Natural killer cell (primary cell): ENCODE measurements at regions not wholly inside any gene's neighbourhood (a gene's known extent, or its start where the extent isn't known, plus 50 kb on each side); places are given as distances from the start of the nearest gene placed in this dataset.

Experiments used
- ATAC-seq, 3 donors: fragments of 150-1000 bp in 2 of 3; fragments of 200-7000 bp in 1 of 3; cut with Tn5 transposase; 1 replicate in 1 of 3; 2 replicates in 2 of 3; pipeline ENCODE4 v1.10.0; 2021; ENCODE audit warnings: mild to moderate bottlenecking in 2 of 3, moderate library complexity in 2 of 3
- DNase-seq, 2 donors: peaks; one replicate each; pipeline versions ENCODE4 v3.0.0 to v3.0.0-alpha.2; 2013 to 2021; ENCODE audit warnings: mixed read lengths in 1 of 2
- H3K27ac ChIP-seq: one replicate; pipeline ENCODE4 v1.5.1; 2013; ENCODE audit warnings: mild to moderate bottlenecking, low read length
- H3K27me3 ChIP-seq: one replicate; pipeline ENCODE4 v1.6.1; 2013; ENCODE audit warnings: low read length; ENCODE audit not compliant: control insufficient read depth, insufficient read depth
- H3K36me3 ChIP-seq: one replicate; pipeline ENCODE4 v1.6.1; 2013; ENCODE audit warnings: low read length; ENCODE audit not compliant: control insufficient read depth, insufficient read depth
- H3K4me1 ChIP-seq: one replicate; pipeline ENCODE4 v1.6.1; 2013; ENCODE audit warnings: low read length; ENCODE audit not compliant: control insufficient read depth, insufficient read depth
- H3K4me3 ChIP-seq: one replicate; pipeline ENCODE4 v1.5.1; 2013; ENCODE audit warnings: low read length
- H3K9me3 ChIP-seq: one replicate; pipeline ENCODE4 v1.6.1; 2013; ENCODE audit warnings: low read length; ENCODE audit not compliant: control insufficient read depth, insufficient read depth
- H3K27ac Mint-ChIP-seq, 2 donors: one replicate each; pipeline ENCODE4 v1.8.0; 2022; ENCODE audit warnings: mild to moderate bottlenecking in 2 of 2, mixed read lengths in 2 of 2, moderate library complexity in 1 of 2
- H3K27me3 Mint-ChIP-seq, 2 donors: one replicate each; pipeline ENCODE4 v1.8.0; 2022; ENCODE audit warnings: low read depth in 2 of 2, mixed read lengths in 2 of 2
- H3K36me3 Mint-ChIP-seq: one replicate; pipeline ENCODE4 v1.8.0; 2022; ENCODE audit warnings: mixed read lengths
- H3K4me1 Mint-ChIP-seq, 2 donors: one replicate each; pipeline ENCODE4 v1.8.0; 2022; ENCODE audit warnings: mixed read lengths in 2 of 2
- H3K4me3 Mint-ChIP-seq: one replicate; pipeline ENCODE4 v1.8.0; 2022; ENCODE audit warnings: mild to moderate bottlenecking, moderate library complexity, mixed read lengths
- H3K9me3 Mint-ChIP-seq, 2 donors: one replicate each; pipeline ENCODE4 v1.8.0; 2022; ENCODE audit warnings: mixed read lengths in 2 of 2
- WGBS: methylation state at CpG from one replicate; pipeline ENCODE4 v1.1.7; 2013; ENCODE audit warnings: missing lambda C conversion rate; ENCODE audit not compliant: insufficient coverage; 5-methylcytosine and 5-hydroxymethylcytosine counted together
- intact Hi-C: fragments of 100-400 bp; cut with micrococcal nuclease; formaldehyde crosslinking; loops from one replicate; pipeline ENCODE4 v1.14.2; 2022
- TF ChIP-seq, protein P1 (sequence below): fragments of 200-600 bp; IDR thresholded peaks from one replicate; pipeline ENCODE4 v1.8.0; 2022; ENCODE audit warnings: antibody characterized with exemption

- Mint-ChIP-seq H3K4me1 (no peaks in the 10 kb centered on the region), H3K9me3 (no peaks in the 10 kb centered on the region), H3K27me3 (peaks cover 7 to 11% of the 10 kb centered on the region in 2 donors), H3K27ac (no peak overlapping the region), H3K36me3 (no peaks in the 10 kb centered on the region), H3K4me3 (no peak overlapping the region)
- ATAC-seq, result no peak
- no peaks in the 10 kb centered on the region for H3K4me1 ChIP-seq
- peaks cover 4% of the 10 kb centered on the region for H3K27me3 ChIP-seq
- peak in 1 of 2 donors; percentile 32 for DNase-seq
- no peak overlapping the region for H3K4me3 ChIP-seq
- intact Hi-C loops, result no loop called here
- no peaks in the 10 kb centered on the region for H3K36me3 ChIP-seq
- WGBS, result 88% methylated on average over 16 of the region's 18 CpGs
- TF ChIP-seq, protein P1, sequence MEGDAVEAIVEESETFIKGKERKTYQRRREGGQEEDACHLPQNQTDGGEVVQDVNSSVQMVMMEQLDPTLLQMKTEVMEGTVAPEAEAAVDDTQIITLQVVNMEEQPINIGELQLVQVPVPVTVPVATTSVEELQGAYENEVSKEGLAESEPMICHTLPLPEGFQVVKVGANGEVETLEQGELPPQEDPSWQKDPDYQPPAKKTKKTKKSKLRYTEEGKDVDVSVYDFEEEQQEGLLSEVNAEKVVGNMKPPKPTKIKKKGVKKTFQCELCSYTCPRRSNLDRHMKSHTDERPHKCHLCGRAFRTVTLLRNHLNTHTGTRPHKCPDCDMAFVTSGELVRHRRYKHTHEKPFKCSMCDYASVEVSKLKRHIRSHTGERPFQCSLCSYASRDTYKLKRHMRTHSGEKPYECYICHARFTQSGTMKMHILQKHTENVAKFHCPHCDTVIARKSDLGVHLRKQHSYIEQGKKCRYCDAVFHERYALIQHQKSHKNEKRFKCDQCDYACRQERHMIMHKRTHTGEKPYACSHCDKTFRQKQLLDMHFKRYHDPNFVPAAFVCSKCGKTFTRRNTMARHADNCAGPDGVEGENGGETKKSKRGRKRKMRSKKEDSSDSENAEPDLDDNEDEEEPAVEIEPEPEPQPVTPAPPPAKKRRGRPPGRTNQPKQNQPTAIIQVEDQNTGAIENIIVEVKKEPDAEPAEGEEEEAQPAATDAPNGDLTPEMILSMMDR, result no peak
- no peak overlapping the region for H3K27ac ChIP-seq
- no peaks in the 10 kb centered on the region for H3K9me3 ChIP-seq
These were observed 83.6 kb upstream of the ABI1 start for GRCh38 chr10:26944261-26944882.

GRCh38 chr10:26939962-26940354 is 79.2 kb upstream of the ABI1 start:
- Mint-ChIP-seq H3K9me3 (no peaks in the 10 kb centered on the region), H3K4me3 (no peak overlapping the region), H3K36me3 (no peaks in the 10 kb centered on the region), H3K27ac (no peak overlapping the region), H3K4me1 (no peaks in the 10 kb centered on the region), H3K27me3 (peaks cover 0 to 2% of the 10 kb centered on the region in 2 donors)
- Histone ChIP-seq H3K27ac (no peak overlapping the region), H3K27me3 (no peaks in the 10 kb centered on the region), H3K4me3 (no peak overlapping the region), H3K9me3 (no peaks in the 10 kb centered on the region), H3K4me1 (no peaks in the 10 kb centered on the region), H3K36me3 (no peaks in the 10 kb centered on the region)
- DNase-seq (no peak), ATAC-seq (no peak)
- intact Hi-C loops, result no loop called here
- TF ChIP-seq, protein P1, result no peak
- WGBS, result 96% methylated on average over 8 of the region's 8 CpGs

DNA sequence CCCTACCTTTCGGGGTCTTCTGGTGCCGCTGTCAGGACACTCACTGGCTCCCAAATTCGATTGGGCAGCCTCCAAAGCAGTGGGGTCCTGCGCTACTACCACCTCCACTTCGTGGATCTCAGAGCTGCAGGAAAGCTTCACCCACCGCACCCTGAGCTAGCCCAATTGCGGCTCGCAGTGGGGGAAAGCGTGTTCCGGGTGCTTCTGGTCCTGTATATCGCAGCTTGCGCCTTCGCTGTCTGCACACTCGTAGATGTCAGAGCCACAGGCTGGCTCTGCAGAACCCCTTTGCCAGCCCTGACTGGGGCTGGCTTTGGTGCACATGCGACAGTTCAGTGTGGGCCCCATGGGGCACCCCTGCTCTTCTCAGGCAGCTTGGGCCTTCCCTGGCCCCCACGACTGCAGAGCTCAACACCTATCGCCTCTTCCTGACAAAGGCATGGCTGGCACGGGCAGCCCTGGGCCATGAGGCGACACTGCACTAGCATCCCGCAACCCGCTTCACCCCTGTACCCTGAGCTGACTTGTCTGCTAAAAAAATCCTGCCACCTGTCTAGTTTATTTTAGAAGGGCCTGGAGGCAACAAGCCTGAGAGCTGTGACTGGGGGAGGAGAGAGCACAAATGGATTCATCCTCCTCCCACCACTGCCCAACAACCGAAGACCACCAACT is 78.7 kb upstream of the ABI1 start:
- WGBS, result 90% methylated on average over 22 of the region's 22 CpGs
- no peak for DNase-seq
- Mint-ChIP-seq H3K36me3 (no peaks in the 10 kb centered on the region), H3K27ac (no peak overlapping the region), H3K9me3 (no peaks in the 10 kb centered on the region), H3K4me3 (no peak overlapping the region), H3K27me3 (peaks cover 0 to 2% of the 10 kb centered on the region in 2 donors), H3K4me1 (no peaks in the 10 kb centered on the region)
- Histone ChIP-seq H3K27ac (no peak overlapping the region), H3K27me3 (no peaks in the 10 kb centered on the region), H3K9me3 (no peaks in the 10 kb centered on the region), H3K4me1 (no peaks in the 10 kb centered on the region), H3K4me3 (no peak overlapping the region), H3K36me3 (no peaks in the 10 kb centered on the region)
- TF ChIP-seq, protein P1, result no peak
- intact Hi-C loops, result no loop called here
- ATAC-seq, result no peak

DNA sequence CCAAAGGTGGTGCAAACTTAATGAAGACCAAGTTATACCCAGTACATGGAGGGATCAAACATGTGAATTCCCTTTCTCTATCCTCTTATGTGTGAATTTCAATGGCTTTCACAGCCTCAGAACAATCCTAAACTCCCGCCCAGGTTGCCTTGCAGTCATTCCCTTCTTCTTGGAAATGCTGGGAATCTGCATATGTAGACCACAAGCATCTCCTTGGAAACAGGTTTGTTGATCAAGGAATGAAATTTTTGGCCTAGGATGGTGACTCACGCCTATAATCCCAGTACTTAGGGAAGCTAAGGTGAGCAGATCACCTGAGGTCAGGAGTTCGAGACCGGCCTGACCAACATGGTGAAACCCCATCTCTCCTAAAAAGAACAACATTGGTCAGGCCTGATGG is 77.8 kb upstream of the ABI1 start:
- no peak overlapping the region for H3K27ac Mint-ChIP-seq
- H3K27me3 ChIP-seq, result no peaks in the 10 kb centered on the region
- DNase-seq, result no peak
- no peaks in the 10 kb centered on the region for H3K36me3 Mint-ChIP-seq
- TF ChIP-seq, protein P1, result no peak
- H3K4me1 ChIP-seq, result no peaks in the 10 kb centered on the region
- no peaks in the 10 kb centered on the region for H3K36me3 ChIP-seq
- no peaks in the 10 kb centered on the region for H3K4me1 Mint-ChIP-seq
- H3K27ac ChIP-seq, result no peak overlapping the region
- no peak for ATAC-seq
- H3K27me3 Mint-ChIP-seq, result peaks cover 0 to 2% of the 10 kb centered on the region in 2 donors
- no peak overlapping the region for H3K4me3 Mint-ChIP-seq
- WGBS, result 94% methylated on average over 4 of the region's 4 CpGs
- intact Hi-C loops, result no loop called here
- H3K4me3 ChIP-seq, result no peak overlapping the region
- H3K9me3 Mint-ChIP-seq, result no peaks in the 10 kb centered on the region
- H3K9me3 ChIP-seq, result no peaks in the 10 kb centered on the region
